Activated CD4-positive, alpha-beta T cell treated with anti-CD3 and anti-CD28 coated beads, Interleukin-2, amount 50 U/mL, for 4 hours (primary cell): ENCODE measurements at regions not wholly inside any gene's neighbourhood (a gene's known extent, or its start where the extent isn't known, plus 50 kb on each side); places are given as distances from the start of the nearest gene placed in this dataset.

Source experiments
- DNase-seq, 2 experiments: peaks; one replicate each; pipeline ENCODE4 v3.0.0-alpha.2; 2020

- DNase-seq: no peak
These were observed 133.4 kb downstream of the OLFM1 start for GRCh38 chr9:135220601-135221575.

DNA sequence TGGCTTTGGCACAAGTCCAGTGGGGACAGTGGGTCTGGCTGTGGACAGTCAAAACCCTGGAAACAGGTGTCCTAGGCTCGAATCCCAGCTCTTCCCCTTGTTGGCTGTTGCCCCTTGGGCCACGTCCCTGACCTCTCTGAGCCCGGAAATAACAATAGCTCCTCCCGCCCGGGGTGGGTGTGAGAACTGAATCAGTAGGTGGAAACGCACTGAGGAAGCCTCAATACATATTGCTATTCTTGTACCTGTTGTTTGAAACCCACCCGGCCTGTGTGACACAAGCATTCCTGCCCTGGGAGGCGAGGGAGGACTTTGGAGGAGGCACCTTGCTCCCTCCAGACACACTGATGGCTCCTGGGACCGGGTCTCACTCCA is 134.1 kb downstream of the OLFM1 start:
- DNase-seq: no peak

- no peak for DNase-seq
These were observed 134.6 kb downstream of the OLFM1 start for GRCh38 chr9:135221951-135222631.

GRCh38 chr9:135222881-135223760 is 135.7 kb downstream of the OLFM1 start:
- DNase-seq: no peak

GRCh38 chr9:135223831-135224230 is 136.4 kb downstream of the OLFM1 start:
- no peak for DNase-seq

GRCh38 chr9:135224286-135224877 is 136.9 kb downstream of the OLFM1 start:
- no peak for DNase-seq

DNA sequence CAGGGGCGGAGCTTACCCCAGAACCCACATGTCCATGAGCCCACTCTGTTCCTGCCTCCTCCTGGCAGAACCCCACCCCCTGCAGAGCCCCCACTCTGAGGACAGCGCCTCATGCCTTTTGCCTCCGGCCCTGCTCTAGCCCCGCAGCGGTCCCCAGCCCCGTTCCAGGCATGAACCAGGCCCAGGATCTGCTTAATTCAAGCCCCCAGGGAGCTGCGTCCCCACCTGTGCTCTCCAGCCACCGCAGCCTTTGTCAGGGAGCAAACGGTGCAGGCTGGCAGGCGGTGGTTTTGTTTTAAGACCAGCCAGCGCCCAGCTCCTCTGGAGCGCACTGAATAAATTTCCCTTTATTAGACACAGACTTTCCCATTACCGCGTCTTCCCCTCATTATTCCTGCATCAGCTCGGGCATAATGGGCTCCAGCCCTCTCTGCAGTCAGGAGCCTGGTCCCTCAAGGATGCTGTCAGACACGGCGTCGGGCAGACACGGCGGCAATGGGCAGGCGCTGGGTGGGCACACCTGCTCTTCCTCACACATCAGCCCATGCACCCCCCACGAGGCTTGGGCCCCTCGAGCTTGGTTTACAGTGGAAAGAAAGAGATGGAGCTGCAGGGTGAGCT is 137.6 kb downstream of the OLFM1 start:
- no peak for DNase-seq

DNA sequence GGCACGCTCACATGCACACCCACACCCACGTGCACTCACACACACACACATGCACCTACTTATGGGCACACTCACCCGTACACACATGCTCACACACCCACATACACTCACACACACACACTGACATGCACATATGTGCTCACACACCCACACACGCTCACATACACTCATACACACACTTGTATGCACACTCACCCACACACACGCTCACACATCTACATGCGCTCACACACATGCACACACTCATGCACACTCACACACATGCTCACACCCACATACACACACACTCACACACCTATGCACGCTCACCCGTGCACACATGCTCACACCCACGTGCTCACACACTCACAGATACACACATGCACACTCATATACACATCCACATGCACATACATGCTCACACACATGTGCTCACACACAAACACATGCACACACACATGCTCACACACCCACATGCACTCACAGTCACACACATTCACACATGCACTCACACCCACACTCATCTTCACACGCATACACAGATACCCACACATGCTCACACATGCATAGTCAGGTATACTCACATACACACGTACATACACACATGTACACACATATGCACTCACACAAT is 138.3 kb downstream of the OLFM1 start:
- no peak for DNase-seq

DNA sequence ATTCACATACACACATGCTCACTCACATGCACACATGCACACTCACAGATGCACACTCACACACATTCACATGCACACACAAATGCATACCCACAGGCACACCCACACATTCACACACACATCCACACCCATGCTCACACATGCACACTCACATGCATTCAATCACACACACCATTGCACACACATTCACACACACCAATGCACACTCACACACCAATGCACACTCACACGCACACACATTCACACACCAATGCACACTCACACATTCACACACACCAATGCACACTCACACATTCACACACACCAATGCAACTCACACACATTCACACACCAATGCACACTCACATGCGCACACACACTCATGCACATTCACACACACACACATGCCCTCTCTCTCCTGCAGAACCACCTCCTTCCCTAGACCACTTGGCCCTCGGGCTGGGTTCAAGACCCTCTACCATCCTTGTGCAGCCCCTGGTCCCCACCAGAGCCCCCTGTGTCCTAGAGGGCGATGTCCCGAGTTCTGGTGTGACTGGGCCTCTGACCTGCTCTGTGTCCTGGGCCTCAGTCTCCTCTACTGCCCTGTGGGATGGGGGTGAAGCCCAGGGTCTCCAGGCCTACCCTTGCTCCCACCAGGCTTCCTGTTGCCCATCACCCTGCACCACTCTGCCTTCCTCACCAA is 139.0 kb downstream of the OLFM1 start:
- no peak for DNase-seq

- no peak for DNase-seq
These were observed 140.3 kb downstream of the OLFM1 start for GRCh38 chr9:135227641-135228251.

DNA sequence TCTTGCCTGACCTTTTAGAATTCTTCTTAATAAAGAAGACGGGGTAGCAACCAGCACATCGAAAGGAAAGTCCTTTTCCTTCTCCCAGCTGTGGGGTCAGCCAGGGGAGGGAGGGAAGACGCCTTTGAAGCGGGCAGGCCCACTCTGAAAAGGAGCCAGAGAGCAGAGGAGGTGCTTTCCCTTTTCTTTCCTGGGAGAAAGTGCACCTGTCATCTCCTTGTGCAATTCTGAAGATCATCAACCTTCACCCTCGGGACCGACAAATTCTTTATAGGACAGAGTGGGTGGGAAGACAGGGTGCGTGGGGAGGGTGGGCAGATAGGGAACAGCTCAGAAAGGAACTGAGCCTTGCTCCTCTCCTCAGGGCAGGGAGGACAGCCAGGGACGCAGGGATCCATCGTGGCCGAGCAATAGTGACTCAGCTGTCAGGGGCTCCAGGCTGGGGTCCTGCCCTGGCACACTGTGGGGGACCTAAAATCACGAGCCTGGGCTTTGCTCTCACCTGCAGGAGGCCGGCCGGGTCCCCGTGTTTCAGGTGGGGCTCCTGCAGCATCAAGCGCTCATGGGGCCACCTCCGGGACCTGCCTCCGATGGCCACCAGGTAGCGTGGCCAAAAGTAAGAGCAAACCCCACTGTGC is 141.0 kb downstream of the OLFM1 start:
- no peak for DNase-seq

DNA sequence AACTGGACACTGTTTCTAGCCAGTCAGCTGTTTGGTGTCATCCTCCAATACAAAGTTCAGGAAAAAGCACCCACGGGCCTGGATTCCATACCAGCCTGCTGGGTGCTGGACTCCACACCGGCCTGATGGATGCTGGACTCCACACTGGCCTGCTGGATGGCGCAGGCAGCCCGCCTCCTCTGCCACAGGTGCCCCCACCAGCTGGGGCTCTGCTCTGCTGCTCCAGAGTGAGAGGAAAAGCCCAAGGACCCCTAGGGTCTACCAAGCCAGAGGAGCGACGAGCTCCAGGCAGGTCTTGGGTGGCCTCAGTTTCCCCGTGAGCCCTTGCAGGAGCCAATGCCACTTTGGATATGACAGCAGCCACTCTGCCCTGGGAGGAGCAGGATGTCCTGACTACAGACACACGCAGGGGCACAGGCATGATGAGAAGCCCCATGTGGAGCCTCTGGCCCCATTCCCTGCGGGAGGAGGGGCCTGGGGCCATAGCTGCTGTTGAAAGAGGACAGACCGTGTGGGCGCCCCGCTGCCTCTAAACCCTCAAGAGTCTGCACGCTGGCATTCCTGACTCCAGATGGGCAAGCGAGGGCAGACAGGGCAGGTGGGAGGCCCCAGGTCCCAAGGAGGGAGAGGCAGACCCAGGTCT is 141.6 kb downstream of the OLFM1 start:
- no peak for DNase-seq

- no peak for DNase-seq
These were observed 142.4 kb downstream of the OLFM1 start for GRCh38 chr9:135229701-135230385.

GRCh38 chr9:135230386-135230765 is 142.9 kb downstream of the OLFM1 start:
- no peak for DNase-seq

DNA sequence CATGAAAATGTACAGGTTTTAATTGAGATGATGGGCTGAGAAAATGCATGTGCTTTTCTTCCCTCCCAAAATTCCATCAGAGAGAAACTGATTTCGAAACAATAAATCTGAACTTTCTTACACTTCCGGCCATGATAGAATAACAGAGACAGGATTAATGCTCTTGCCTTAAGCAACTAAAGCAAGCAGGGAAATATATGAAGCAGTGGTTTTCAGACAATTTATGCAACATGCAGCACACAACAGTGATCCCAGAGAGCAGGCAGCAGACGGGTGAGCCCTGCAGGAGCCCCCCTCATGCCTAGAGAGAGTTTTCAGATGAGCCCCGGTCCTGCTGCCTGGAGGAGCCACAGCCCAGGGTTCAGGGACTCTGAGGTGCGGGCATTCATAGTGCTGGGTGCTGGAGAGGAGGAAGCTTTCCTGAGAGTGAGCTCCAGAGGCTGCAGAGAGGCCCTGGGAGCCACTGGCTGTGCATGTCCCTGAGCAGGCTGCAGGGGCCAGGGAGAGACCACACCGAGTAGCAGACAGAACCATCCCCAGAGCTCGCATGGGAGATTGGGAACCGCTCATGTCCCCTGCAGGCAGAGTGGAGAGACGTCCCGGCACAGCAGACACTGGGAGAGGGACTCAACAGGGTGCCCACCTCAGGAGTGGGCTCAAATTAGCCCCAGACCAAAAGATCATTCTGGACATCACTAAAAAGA is 143.5 kb downstream of the OLFM1 start:
- DNase-seq: no peak

GRCh38 chr9:135239100-135239768 is 151.8 kb downstream of the OLFM1 start:
- DNase-seq: no peak

DNA sequence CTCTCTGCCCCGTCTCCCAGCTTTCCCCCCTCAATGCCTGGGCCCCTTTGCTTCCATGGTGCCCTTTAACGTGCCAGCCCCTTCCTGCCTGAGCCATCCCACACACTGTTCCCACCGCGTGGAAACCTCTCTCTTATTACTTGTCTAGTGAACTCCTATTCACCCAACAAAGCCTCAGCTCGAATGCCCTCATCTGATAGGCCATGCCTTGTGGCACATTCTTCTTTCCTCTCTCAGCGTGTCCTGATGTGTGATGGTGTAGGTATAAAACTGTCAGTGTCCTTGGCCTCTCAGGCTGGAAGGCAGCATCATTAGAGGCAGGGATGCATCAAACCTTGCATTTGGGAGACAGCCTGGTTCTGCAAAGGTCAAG is 152.3 kb downstream of the OLFM1 start:
- no peak for DNase-seq

GRCh38 chr9:135240222-135240621 is 152.8 kb downstream of the OLFM1 start:
- no peak for DNase-seq
